OCI-LY1 (cell line): ENCODE measurements at regions not wholly inside any gene's neighbourhood (a gene's known extent, or its start where the extent isn't known, plus 50 kb on each side); places are given as distances from the start of the nearest gene placed in this dataset.

Experiments
- EZH2 ChIP-seq: fragments of 200-600 bp; sonication (generic), shearing (Covaris generic); IDR thresholded peaks from 2 replicates; pipeline ENCODE4 v1.8.0; 2017; ENCODE audit warnings: borderline replicate concordance, mixed run types, mild to moderate bottlenecking, antibody characterized with exemption, low read length, moderate library complexity, mixed read lengths
- TF ChIP-seq, protein P1 (sequence below): fragments of 200-600 bp; sonication (generic), shearing (Covaris generic); IDR thresholded peaks from 2 replicates; pipeline ENCODE4 v1.5.1; 2017; ENCODE audit warnings: mild to moderate bottlenecking, antibody characterized with exemption, low read length, moderate library complexity, mixed read lengths

DNA sequence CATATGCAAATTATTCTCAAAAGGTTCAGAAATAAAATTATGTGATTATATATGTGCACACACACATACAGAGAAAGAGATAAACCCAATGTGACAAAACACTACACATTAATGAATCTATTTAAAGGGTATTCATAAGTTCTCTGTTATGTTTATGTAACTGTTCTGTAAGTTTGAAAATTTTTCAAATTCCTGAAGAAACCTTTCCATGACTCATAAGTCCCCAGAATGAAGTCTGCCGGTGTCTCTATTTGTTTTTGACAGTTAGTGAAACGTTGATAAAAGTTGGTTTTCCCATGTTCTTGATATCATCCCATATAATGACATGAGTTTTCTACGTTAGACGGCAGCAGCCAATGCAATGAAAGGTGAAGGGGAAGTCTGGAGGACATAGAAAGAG is 199.5 kb upstream of the PUM3 start:
- TF ChIP-seq, protein P1, sequence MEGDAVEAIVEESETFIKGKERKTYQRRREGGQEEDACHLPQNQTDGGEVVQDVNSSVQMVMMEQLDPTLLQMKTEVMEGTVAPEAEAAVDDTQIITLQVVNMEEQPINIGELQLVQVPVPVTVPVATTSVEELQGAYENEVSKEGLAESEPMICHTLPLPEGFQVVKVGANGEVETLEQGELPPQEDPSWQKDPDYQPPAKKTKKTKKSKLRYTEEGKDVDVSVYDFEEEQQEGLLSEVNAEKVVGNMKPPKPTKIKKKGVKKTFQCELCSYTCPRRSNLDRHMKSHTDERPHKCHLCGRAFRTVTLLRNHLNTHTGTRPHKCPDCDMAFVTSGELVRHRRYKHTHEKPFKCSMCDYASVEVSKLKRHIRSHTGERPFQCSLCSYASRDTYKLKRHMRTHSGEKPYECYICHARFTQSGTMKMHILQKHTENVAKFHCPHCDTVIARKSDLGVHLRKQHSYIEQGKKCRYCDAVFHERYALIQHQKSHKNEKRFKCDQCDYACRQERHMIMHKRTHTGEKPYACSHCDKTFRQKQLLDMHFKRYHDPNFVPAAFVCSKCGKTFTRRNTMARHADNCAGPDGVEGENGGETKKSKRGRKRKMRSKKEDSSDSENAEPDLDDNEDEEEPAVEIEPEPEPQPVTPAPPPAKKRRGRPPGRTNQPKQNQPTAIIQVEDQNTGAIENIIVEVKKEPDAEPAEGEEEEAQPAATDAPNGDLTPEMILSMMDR, result no peak
- TF ChIP-seq EZH2, result no peak
